Head of caudate nucleus (tissue), 42 donors: ENCODE measurements at regions not wholly inside any gene's neighbourhood (a gene's known extent, or its start where the extent isn't known, plus 50 kb on each side); places are given as distances from the start of the nearest gene placed in this dataset.
"Not testable (repeated sequence)": the region's sequence is repeated elsewhere in the genome, so short reads cannot be mapped to it uniquely, and the experiment has no call there.

Experiments
- DNase-seq, 42 donors: peaks; one replicate each; pipeline versions ENCODE4 v3.0.0 to v3.0.0-alpha.2; 2020 to 2021; ENCODE audit warnings: mixed read lengths in 7 of 42
- intact Hi-C: fragments of 100-400 bp; cut with DNase I; formaldehyde crosslinking; loops from one replicate; pipeline ENCODE4 v1.15.0; 2022

DNA sequence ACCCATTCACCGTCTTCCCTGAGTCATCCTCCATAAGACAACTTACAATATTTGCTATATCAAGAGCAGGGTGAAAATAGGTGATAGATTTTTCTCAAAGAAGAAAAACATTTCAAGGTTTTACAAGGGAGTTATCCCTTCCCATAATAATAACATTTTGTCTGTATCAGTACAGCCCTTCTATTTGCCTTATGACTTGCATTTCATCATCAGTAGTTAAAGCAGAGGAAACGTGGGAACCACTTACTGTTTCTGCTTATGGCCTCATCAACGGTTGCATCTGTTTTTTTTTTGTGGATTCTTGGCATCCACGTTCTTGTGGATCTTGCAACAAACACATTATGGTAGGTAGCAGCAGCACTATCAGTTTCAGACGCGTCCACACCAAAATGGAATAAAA, 678.4 kb upstream of the DEFB115 start:
- DNase-seq, intact Hi-C loops: not testable (repeated sequence)

GRCh38 chr20:30579824-30580438, 677.5 kb upstream of the DEFB115 start:
- DNase-seq: peak in 41 of 42 donors; percentile 29 to 94 (median 79)

GRCh38 chr20:30581839-30582238, 675.6 kb upstream of the DEFB115 start:
- intact Hi-C loops: not testable (repeated sequence)
- DNase-seq: peak in 7 of 42 donors; percentile 4 to 78 (median 47)

More at GRCh38 chr20:30579824-30580438, 677.5 kb upstream of the DEFB115 start:
- intact Hi-C loops: not testable (repeated sequence)

GRCh38 chr20:30584403-30584802, 673.1 kb upstream of the DEFB115 start:
- intact Hi-C loops, DNase-seq: not testable (repeated sequence)

DNA sequence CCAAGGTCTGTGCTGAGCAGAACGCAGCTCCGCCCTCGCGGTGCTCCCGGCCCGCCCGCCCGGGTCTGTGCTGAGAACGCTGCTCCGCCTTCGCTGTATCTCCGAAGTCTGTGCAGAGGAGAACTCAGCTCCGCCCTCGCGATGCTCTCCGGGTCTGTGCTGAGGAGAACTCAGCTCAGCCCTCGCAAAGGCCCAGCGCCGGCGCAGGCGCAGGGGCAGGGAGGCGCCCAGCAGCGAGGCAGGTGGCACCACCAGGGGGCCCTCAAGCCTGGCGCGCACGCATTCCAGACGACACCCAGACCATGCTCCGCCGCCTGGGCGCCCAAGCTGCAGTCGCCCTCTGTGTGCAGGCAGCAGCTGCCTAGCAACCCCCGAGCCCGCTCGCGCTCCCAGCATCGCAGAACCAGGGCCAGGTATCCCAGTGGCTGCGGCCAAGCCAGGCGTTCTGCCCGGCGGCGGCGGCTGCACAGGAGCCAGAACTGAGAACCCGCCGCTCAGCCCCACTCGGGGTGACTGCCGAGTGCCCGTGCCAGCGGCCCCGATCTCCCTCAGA, 672.1 kb upstream of the DEFB115 start:
- DNase-seq: peak in 41 of 42 donors; percentile 26 to 93 (median 81)
- intact Hi-C loops: not testable (repeated sequence)

- intact Hi-C loops: not testable (repeated sequence)
- DNase-seq: peak in 21 of 42 donors; percentile 20 to 74 (median 46)
Observed at GRCh38 chr20:30586178-30586577, 671.3 kb upstream of the DEFB115 start.

DNA sequence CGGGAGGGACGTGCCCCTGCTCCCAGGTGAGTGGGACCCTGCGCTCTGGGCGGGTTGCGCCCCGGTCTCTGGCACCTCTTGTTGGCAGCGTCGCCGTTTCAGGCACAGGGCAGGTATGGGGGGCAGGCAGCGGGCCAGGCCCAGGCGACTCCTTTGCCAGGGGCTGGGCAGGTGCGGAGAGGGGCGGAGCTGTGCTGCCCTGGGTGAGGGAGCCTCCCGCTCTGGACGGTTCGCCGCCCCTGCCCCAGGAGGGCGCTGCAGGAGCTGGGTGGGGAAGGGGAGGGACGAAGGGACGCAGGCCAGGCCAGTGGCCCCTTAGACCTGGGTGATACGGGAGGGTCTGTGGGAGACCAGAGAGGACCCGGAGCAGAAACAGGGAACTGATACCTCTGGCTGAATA, 663.9 kb upstream of the DEFB115 start:
- no peak for DNase-seq
- intact Hi-C loops: no loop called here

- intact Hi-C loops: no loop called here
- DNase-seq: no peak
Observed at GRCh38 chr20:30594112-30594511, 663.4 kb upstream of the DEFB115 start.

- DNase-seq: no peak
- intact Hi-C loops: no loop called here
Observed at GRCh38 chr20:30595698-30596097, 661.8 kb upstream of the DEFB115 start.

- DNase-seq, intact Hi-C loops: not testable (repeated sequence)
Observed at GRCh38 chr20:30597429-30597828, 660.0 kb upstream of the DEFB115 start.

- intact Hi-C loops: no loop called here
- DNase-seq: no peak
Observed at GRCh38 chr20:30598460-30599230, 658.8 kb upstream of the DEFB115 start.

- intact Hi-C loops: no loop called here
- DNase-seq: no peak
Observed at GRCh38 chr20:30599990-30600389, 657.5 kb upstream of the DEFB115 start.

DNA sequence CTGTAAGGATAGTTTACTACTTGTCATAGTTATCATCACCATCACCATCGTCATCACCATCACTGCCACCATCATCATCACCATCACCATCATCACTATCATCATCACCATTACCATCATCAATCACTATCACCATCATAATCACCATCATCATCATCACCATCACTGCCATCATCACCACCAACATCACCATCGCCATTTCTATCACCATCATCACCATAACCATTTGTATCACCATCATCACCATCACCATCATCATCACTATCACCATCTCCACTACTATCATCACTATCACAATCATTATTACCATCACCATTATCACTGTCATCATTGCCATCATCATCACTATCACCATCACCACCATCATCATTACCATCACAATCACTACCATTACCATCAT, 655.5 kb upstream of the DEFB115 start:
- intact Hi-C loops: no loop called here

DNA sequence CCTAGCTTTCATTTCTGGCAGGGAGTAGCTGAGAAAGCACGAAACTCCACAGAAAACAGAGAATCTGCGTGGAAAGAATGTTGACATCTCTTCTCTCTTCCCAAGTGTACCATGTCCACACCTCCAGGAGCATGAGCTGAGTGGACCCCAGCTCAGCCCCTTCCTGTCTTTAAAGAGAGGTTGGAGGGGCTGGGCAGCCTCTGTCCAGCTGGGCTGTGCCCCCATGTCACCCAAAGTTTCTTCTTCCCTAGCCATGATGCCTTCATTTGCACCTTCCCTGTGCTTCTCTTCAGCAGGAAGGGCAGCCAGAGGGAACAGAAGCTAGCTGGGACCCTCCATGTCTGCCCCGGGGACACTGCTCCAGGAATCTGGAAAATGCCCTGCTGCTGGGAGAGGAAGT, 655.0 kb upstream of the DEFB115 start:
- intact Hi-C loops: no loop called here
- DNase-seq: no peak

More for the DNA sequence above, 655.5 kb upstream of the DEFB115 start:
- no peak for DNase-seq

- intact Hi-C loops: no loop called here
- DNase-seq: no peak
Observed at GRCh38 chr20:30606990-30607389, 650.5 kb upstream of the DEFB115 start.

DNA sequence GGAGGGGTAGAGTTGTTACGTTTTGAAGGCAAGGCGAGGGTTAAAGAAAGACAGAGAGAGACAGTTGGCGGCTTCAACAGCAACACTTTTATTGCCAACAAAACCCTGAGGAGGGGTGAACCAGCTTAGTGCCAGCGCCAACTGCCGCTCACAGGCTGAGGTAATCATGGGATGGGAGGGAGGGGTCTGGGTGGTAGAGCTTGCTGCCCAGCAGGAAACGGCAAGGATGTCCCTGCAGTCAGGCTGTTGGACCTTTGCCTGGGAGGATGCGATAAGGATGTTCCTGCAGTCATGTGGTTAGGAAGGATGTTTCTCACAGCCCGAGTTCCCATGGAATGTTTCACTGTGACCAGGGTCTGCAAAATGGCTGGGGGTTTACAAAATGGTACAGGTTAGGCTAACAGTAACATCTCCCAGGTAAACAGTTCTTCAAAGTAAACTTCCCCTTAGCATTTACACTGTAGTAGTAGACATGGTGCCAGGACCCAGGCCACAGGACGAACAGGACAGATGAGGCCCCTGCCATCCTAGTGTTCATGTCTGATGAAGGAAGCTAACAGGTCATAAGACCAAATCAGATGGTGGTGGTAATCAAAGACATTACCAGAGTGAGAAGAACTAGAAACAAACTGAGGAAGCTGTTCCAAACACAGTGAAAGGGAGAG, 647.3 kb upstream of the DEFB115 start:
- peak in 6 of 42 donors; percentile 8 to 66 (median 42) for DNase-seq
- intact Hi-C loops: no loop called here

DNA sequence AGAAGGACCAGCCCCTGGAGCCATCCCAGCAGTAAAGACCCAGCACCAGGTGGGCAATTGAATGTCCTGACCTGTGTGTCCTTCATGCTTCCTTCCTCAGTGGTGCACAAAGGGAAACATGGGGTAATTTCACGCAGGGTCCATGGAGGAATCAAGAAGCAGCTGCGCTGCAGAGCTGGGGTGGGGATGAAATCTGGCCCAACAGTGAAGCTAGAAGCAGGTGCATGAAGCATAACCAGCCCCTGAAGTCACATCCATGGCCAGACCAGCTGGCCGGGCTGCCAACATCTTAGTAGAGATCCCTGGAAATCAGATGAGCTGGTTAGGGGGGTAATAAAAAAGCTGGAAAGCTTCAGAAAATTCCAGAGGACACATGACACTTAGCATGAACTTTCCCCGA, 646.7 kb upstream of the DEFB115 start:
- intact Hi-C loops: no loop called here
- peak in 1 of 42 donors; percentile 22 for DNase-seq

DNA sequence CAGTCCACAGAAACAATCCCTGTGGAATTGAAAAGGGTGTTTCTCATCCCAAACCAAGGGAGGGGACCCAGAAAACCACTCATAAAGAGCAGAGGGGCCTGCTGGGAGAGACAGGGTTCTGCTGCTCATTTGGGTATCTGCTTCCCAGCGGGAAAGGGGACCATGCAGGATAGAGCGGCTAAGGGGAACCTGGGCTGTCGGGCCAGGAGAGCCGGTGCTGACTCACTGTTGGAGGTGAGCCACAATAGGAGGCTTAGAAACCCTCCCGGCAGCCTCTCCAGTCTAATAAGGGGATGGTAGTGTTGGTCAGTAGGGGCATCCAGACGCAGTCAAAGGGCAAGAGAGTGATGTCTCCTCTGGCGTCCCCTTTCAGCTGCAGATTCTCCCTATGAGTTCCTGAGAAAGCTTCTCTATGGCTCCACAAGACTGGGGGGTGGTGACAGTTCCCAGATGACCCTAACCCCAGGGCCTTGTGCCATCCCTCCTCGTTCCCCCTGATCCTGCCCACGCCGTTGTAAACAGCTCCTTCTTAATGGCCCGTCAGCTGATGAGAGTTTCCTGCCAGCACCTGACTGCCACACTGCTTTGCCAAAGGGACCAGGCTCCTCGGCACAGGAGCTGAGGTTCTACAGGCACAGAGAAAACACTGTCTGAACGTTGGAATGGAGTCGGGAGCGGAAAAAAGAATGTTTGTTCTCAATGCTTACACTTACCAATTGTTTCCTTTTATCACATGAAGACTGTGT, 646.1 kb upstream of the DEFB115 start:
- DNase-seq: peak in 25 of 42 donors; percentile 13 to 67 (median 35)
- intact Hi-C loops: no loop called here

DNA sequence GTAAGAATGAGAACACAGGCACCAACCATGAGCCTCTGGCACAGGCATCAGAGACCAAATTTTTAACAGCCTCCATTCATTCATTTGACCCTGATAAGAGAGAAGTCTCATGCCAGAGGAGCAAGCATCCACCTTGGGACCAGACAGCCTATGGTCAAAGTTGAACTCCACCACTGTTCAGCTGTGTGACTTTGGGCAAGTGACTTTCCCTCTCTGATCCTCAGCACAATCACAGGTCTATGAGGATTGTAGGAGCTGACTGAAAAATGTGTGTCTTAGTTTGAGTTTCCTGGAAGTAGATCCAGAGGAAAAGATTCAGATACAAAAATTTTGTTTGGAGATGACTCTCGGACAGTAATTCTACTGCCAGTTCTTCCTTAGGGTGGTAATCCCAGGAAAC, 645.1 kb upstream of the DEFB115 start:
- no peak for DNase-seq
- intact Hi-C loops: no loop called here
